ENCODE measurements at regions not wholly inside any gene's neighbourhood (a gene's known extent, or its start where the extent isn't known, plus 50 kb on each side); places are given as distances from the start of the nearest gene placed in this dataset.

GRCh38 chr4:111393781-111394180 lies 751.5 kb upstream of the FAM241A start:
- H3K27me3 Mint-ChIP-seq = no peaks in the 10 kb centered on the region
- ATAC-seq (ENCODE audit: low read depth) (no peak), DNase-seq (no peak)
- no peaks in the 10 kb centered on the region for H3K79me2 ChIP-seq (ENCODE audit: control insufficient read depth, insufficient read depth, low read length)
- no peaks in the 10 kb centered on the region for H3K36me3 ChIP-seq (replicated peaks in 1 of 2; ENCODE audit: control extremely low read depth in 1 of 2, control insufficient read depth in 1 of 2, extremely low read depth in 1 of 2, insufficient read depth in 2 of 2, low read length in 1 of 2)
- no peak overlapping the region for H3K27ac ChIP-seq (ENCODE audit: low read length in 2 of 2)
- no peak overlapping the region for H3K4me3 ChIP-seq (ENCODE audit: control extremely low read depth in 1 of 5, extremely low read depth in 1 of 5, insufficient read depth in 1 of 5, low read depth in 2 of 5, low read length in 4 of 5)
- intact Hi-C loops (cut with micrococcal nuclease) = no loop called here
- POLR2A ChIA-PET = no interaction called here
- H3K9me3 Mint-ChIP-seq (ENCODE audit: insufficient read depth) = no peaks in the 10 kb centered on the region
- no CpG with 5 or more reads among the region's 1 CpG for WGBS (ENCODE audit: insufficient coverage)
- TF ChIP-seq EZH2 (IDR thresholded peaks at IDR 0.05; ENCODE audit: borderline replicate concordance, insufficient read depth, low read depth, low read length, poor library complexity, severe bottlenecking) (no peak), CTCF (IDR thresholded peaks at IDR 0.05) (no peak)
- H3K9ac ChIP-seq (ENCODE audit: low read length) = no peak overlapping the region
- H3K4me3 Mint-ChIP-seq = no peak overlapping the region
- H3K4me2 ChIP-seq (replicated peaks; ENCODE audit: low read depth, low read length, poor library complexity, severe bottlenecking) = no peak overlapping the region
- no peak overlapping the region for H3K27ac Mint-ChIP-seq
- CTCF ChIA-PET = no interaction called here
- H3K9me3 ChIP-seq (ENCODE audit: control extremely low read depth in 1 of 3, control insufficient read depth in 2 of 3, insufficient read depth in 1 of 3, low read length in 2 of 3) = no peaks in the 10 kb centered on the region
- H3K27me3 ChIP-seq (replicated peaks in 1 of 4; ENCODE audit: control extremely low read depth in 1 of 4, control insufficient read depth in 3 of 4, insufficient read depth in 4 of 4, low read length in 3 of 4) = no peaks in the 10 kb centered on the region
- H3K4me1 ChIP-seq (ENCODE audit: control insufficient read depth in 2 of 2, insufficient read depth in 2 of 2, low read length in 2 of 2) = no peaks in the 10 kb centered on the region
- H2AFZ ChIP-seq (ENCODE audit: insufficient read depth, low read depth, low read length, poor library complexity, severe bottlenecking) = no peak overlapping the region
- H3K4me1 Mint-ChIP-seq = no peaks in the 10 kb centered on the region
- no peaks in the 10 kb centered on the region for H4K20me1 ChIP-seq (ENCODE audit: control insufficient read depth, insufficient read depth, low read length, poor library complexity, severe bottlenecking)

- Mint-ChIP-seq H3K9me3 (ENCODE audit: insufficient read depth) (no peaks in the 10 kb centered on the region), H3K4me1 (no peaks in the 10 kb centered on the region), H3K27ac (no peak overlapping the region), H3K4me3 (no peak overlapping the region), H3K27me3 (no peaks in the 10 kb centered on the region)
- TF ChIP-seq EZH2 (IDR thresholded peaks at IDR 0.05; ENCODE audit: borderline replicate concordance, insufficient read depth, low read depth, low read length, poor library complexity, severe bottlenecking) (no peak), CTCF (IDR thresholded peaks at IDR 0.05) (no peak)
- ChIA-PET POLR2A (no interaction called here), CTCF (no interaction called here)
- Histone ChIP-seq H3K4me1 (ENCODE audit: control insufficient read depth in 2 of 2, insufficient read depth in 2 of 2, low read length in 2 of 2) (no peaks in the 10 kb centered on the region), H3K9ac (ENCODE audit: low read length) (no peak overlapping the region), H3K4me3 (ENCODE audit: control extremely low read depth in 1 of 5, extremely low read depth in 1 of 5, insufficient read depth in 1 of 5, low read depth in 2 of 5, low read length in 4 of 5) (no peak overlapping the region), H3K4me2 (replicated peaks; ENCODE audit: low read depth, low read length, poor library complexity, severe bottlenecking) (no peak overlapping the region), H3K9me3 (ENCODE audit: control extremely low read depth in 1 of 3, control insufficient read depth in 2 of 3, insufficient read depth in 1 of 3, low read length in 2 of 3) (no peaks in the 10 kb centered on the region), H4K20me1 (ENCODE audit: control insufficient read depth, insufficient read depth, low read length, poor library complexity, severe bottlenecking) (no peaks in the 10 kb centered on the region), H3K36me3 (replicated peaks in 1 of 2; ENCODE audit: control extremely low read depth in 1 of 2, control insufficient read depth in 1 of 2, extremely low read depth in 1 of 2, insufficient read depth in 2 of 2, low read length in 1 of 2) (no peaks in the 10 kb centered on the region), H3K27me3 (replicated peaks in 1 of 4; ENCODE audit: control extremely low read depth in 1 of 4, control insufficient read depth in 3 of 4, insufficient read depth in 4 of 4, low read length in 3 of 4) (no peaks in the 10 kb centered on the region), H3K79me2 (ENCODE audit: control insufficient read depth, insufficient read depth, low read length) (no peaks in the 10 kb centered on the region), H3K27ac (ENCODE audit: low read length in 2 of 2) (no peak overlapping the region), H2AFZ (ENCODE audit: insufficient read depth, low read depth, low read length, poor library complexity, severe bottlenecking) (no peak overlapping the region)
- ATAC-seq (ENCODE audit: low read depth) (no peak), DNase-seq (no peak)
- WGBS (ENCODE audit: insufficient coverage) = 80% methylated on average over 1 of the region's 5 CpGs
- intact Hi-C loops (cut with micrococcal nuclease) = no loop called here
Observed at GRCh38 chr4:111398906-111399330, 746.3 kb upstream of the FAM241A start.

Data from B cell (primary cell).